C1 segment of cervical spinal cord (tissue), 14 donors: ENCODE measurements at regions not wholly inside any gene's neighbourhood (a gene's known extent, or its start where the extent isn't known, plus 50 kb on each side); places are given as distances from the start of the nearest gene placed in this dataset.
"Not testable (repeated sequence)": the region's sequence is repeated elsewhere in the genome, so short reads cannot be mapped to it uniquely, and the experiment has no call there.

Experiments
- DNase-seq, 14 donors: peaks; one replicate each; lab custom pipeline; 2025; lab: John Stamatoyannopoulos, UW

DNA sequence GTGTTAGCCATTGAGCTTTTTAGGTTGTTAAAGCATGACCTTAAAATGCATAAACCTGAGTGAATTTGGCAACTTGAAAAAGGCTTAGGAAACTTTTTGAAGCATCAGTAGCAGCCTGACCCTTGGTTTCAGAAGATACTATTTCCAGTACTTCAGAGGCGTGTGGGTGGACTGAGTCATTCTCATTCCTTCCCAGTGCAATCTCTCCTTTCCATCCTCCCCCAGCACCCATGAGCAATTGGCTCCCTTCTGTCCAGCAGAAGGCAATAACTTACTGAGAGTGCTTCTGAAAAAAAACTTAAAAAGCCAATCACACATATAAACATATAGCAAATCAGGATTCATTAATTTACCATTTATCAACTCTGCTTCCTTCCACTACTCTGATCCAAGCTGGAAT, 299.3 kb upstream of the STXBP6 start:
- DNase-seq = no peak

DNA sequence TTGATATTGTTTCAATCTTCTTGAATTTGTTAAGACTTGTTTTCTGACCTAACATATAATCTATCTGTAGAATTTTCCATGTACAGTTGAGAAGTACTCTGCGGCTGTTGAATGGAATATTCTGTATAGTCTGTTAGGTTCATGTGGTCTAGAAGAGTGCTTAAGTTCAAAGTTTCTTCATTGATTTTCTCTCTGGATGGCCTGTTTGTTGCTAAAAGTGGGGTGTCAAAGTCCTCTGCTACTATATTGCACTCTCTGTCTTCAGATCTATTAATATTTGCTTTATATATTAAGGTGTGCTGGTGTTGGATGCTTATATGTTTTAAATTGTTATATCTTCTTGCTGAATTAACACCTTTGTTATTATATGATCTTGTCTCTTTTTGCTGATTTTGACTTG, 290.9 kb upstream of the STXBP6 start:
- no peak for DNase-seq

DNA sequence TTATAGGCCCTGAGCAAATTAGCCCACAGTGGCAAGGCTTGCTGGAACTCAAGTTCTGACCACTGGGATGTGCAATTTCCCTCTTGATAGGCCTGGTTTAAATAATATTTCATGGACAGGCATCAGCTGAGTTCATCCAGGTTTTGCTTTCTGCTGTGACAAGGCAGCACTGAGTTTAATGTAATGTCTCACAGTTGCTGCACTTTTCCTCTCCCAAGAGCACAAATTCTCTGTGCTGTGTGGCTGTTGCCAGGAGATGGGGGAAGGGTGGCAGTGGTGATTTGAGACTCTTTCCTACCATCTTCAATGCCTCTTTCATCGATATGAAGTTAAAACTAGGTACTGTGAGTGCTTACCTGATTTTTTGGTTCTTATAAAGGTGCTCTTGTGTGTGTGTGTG, 272.8 kb upstream of the STXBP6 start:
- DNase-seq = no peak

DNA sequence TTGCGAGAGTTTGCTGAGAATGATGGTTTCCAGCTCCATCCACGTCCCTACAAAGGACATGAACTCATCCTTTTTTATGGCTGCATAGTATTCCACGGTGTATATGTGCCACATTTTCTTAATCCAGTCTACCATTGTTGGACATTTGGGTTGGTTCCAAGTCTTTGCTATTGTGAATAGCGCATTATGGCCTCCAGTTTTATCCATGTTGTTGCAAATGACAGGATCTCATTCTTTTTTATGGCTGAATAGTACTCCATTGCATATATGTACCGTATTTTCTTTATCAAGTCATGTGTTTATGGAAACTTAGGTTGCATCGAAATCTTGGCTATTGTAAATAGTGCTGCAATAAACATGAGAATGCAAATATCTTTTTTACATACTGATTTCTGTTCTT, 266.1 kb upstream of the STXBP6 start:
- DNase-seq = not testable (repeated sequence)

DNA sequence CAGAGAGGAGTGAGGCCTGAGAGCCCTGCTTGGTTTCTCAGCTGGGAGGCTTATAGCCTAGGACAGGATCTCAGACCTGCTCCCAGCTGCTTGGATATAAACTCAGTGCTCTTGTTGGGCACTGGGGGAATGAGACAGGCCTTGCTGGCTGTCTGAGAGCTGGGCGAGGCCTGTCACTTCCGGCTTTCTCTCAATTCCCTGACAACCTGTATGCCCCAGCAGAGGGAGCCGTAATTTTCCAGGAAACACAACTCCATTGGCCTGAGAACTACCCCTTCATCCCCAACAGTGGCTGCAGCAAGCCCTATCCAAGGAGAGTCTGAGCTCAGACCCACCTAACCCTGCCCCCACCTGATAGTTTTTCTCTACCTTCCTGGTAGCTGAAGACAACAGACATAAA, 258.3 kb upstream of the STXBP6 start:
- no peak for DNase-seq

DNA sequence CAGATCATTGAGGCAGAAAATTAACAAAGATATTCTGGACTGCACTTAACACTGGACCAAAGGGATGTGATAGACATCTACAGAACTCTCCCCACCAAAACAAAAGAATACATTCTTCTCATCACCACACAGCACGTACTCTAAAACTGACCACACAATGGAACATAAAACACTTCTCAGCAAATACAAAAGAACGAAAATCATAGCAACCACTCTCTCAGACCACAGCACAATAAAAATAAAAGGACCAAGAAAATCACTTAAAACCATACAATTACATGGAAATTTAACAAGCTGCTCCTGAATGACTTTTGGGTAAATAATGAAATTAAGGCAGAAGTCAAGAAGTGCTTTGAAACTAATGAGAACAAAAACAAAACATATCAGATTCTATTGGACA, 254.0 kb upstream of the STXBP6 start:
- DNase-seq = no peak

DNA sequence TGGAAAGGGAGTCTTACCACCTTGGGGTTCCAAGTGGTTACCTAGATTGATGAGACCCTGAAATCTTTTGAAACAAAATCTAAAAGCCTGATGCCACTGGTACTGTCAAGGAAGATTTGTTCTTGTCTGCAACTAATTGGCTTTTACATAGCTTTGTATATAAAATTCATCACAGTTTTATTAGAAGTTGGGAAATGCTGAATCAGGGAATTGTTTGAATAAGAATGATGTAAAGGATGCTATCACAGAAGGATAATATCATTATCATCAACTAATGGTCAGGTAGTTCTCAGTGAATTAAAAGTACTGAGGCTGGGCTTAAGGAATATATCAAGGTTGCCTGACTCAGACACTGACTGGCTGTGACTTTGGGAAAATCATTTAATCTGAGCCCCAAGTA, 248.3 kb upstream of the STXBP6 start:
- DNase-seq = no peak

DNA sequence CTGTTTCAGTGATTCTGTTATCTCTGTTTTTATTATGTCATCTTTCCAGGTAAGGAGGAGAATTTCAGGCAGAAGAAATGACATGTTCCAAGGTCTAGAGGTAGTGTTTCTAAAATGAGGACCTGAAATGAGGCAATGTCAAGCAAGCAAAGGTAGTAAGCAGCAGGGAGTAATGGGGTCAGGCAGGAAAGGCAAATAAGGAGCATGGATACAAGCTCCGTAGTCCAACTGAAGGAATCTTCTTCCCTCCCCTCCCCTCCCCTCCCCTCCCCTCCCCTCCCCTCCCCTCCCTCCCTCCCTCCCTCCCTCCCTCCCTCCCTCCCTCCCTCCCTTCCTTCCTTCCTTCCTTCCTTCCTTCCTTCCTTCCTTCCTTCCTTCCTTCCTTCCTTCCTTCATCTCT, 240.2 kb upstream of the STXBP6 start:
- DNase-seq = not testable (repeated sequence)

DNA sequence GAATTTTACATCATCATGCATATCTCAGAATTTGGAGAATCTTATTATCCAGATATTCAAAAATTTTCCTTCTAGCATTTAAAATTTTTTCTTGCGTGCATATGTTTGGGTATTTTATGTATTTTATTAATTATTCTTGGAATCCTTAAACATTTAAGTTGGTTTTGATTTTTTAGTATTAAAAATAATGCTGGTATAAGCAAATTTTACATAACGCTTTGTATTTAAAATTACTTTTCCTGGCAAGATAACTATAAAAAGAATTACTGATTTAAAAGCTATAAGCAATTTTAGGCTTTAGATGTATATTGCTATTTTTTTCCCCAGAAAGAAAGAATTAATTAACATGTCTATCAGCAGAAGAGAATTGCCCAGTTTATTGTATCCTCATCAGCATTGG, 224.6 kb upstream of the STXBP6 start:
- DNase-seq = no peak

DNA sequence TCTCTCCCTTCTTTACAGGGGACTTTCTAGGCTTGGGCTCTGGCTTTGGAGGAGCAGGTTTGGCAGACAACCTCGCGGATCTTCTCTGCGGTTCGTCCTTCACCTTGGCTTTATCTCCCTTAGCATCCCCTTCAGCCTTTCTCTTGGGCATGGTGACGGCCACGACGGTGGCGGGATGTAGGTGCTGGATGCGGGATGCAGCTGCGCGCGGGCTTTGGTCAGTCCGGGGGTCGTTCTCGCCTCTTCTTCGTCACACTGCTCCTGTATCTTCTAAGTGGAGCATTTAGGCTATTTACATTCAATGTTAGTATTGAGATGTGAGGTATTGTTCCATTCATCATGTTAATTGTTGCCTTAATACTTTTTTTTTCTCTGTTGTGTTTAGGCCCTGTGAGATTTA, 217.2 kb upstream of the STXBP6 start:
- no peak for DNase-seq

DNA sequence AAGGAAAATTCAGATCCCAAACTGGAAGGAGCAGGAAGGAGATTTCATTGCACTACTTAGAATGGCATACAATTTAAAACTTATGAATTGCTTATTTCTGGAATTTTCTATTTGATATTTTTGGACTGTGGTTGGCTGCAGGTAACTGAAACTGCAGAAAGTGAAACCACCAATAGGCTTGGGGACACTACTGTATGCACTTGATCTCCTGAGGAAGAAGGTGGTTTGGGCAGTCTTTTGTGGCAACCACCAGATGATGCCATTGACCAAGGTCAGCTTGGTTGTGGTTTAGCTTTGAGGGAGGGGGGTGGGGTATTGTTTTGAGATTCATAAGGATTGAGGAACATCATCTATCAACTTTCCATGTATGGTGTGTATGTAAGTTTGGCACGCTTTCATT, 209.5 kb upstream of the STXBP6 start:
- DNase-seq = no peak

DNA sequence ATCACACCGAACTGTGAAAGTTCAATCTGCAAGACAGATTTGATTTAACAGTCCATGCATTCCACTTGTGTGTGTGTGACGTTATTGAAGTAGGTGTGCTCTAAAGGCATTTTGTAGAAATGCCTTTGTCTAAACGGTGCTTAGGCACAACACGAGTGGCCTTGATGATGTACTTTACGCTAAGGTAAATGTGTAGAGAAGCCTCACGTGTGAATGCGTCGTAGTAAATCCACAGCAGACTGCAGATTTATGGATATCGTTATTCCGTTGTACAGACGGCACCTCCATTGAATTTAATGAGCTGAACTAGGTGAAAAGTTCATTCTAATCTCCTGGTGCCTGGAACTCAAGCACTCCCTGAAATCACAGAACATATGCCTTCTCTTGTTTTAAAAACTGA, 202.8 kb upstream of the STXBP6 start:
- no peak for DNase-seq

DNA sequence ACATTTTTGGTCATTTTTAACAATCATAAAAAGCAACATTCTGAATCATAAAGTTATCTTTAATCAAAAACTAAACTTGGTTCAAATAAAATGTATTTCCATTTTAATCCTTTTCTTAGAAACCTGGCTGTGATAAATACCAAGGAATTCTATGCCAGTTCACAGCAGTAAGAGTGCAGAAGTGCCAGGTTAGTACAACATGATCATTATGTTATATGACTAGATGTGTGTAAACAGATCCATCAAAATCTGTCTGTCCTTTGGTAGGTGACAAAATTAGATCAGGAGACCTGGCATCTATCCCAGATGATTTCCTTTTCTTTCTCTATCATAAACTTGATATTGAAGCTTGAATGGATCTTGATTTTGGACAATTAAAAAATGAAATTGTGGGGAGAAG, 200.6 kb upstream of the STXBP6 start:
- no peak for DNase-seq

DNA sequence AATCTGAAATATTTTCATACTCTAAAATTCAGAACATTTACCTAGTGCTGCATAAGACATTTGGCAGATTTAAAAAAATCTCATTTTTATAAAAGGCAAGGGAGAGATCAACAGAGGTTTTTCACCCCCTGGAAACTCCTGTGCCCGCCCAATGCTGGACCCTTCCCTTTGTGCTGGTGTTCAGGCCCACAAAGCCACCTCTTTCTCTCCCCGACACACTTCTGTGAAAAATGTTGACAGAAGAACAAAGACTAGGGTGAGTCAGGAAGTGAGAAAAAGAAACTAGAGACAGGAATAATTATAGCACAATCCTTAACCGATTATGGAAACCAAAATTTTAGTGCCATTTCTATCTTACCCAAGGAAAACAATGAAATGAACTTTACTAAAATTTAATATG, 197.7 kb upstream of the STXBP6 start:
- DNase-seq = no peak

DNA sequence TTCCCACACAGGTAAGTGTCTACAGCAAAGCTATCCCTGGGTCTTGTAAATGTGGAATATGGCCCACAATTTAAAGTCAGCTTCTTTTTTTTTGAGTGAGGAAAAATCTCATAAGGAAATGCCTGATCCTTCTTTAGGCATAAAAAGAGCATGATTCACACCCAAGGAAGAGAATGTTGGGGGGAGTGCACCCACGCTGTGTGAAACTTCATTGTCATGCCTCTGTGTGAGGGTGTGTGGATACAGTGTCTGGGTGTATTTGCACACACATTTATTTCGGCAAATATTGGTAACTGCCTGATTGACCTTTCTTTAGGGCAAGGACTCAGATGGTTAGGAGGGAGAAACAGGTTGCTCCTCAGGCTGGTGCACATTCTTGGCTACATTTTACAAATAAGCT, 196.8 kb upstream of the STXBP6 start:
- DNase-seq = no peak

DNA sequence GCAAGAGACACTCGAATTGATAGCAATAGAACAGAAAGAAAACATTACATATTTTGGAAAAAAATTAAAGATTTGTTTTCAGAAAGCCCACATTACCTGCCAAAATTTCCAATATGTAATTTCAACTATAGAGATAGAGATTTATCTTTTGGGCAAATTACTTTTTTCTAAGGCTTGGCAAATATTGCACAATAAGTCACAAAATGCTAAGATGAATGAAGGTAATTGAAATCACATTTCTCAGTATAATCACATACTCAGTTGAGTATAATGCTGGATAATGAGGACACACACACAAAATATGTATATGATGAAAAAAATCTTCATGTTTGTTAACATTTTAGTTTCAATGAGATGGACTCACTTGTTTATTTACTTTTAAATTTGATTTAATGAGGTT, 189.2 kb upstream of the STXBP6 start:
- DNase-seq = no peak

DNA sequence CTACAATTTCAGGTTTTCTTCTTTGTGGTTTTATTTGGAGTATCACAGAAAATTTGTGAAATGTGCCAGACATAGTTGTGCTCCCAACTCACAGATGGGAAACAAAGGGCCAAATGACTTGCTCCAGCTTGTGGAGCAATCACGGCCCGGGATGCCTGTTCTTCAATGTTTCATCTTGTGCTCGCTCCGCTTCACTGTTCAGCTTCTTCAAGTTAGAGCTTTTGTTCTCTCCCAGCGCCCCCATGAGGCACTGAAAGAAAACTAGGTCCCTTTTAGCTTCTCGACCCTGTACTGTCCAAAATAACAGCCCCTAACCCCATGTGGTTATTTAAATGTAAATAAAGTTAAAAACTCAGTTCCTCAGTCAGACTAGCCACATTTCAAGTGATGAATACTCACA, 187.9 kb upstream of the STXBP6 start:
- peak in 2 of 14 donors; percentile 1 to 2 for DNase-seq

DNA sequence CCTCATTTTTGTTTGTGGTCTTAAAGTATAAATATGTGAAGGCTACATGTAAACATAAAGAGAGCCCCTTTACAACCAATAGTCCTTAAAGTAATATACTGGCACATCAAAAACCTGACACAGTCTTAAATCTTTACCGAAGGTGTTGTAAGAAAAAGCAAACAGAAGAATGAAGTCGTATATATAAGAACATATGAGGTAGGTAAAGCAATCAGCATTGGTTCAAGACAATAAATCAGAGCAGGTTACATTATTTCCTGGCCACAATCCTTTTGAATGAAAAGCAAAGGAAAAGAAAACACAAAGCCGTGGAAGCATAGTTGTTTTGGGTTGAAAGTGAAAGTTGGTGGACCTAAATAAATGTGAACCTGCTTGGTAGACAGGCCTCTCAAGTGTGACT, 183.7 kb upstream of the STXBP6 start:
- DNase-seq = no peak

DNA sequence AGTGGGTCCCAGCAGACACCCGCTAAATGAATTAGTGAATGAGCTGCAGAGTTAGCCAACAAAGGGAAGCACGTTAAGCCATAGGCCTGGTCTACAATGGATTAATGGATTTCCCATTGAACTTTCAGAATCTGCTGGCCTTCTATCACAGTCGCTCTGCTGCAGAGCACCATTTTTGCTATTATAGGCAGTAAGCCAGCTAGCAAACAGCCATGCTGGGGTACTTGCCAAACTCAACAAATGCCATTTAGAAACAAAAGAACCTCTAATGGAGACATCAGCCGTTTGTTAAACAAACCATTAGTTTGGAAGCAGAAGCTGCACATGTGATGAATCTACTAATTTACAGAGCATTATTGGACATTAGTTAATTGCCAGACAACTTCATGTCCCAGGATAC, 181.1 kb upstream of the STXBP6 start:
- peak in 2 of 14 donors; percentile 3 to 7 for DNase-seq

DNA sequence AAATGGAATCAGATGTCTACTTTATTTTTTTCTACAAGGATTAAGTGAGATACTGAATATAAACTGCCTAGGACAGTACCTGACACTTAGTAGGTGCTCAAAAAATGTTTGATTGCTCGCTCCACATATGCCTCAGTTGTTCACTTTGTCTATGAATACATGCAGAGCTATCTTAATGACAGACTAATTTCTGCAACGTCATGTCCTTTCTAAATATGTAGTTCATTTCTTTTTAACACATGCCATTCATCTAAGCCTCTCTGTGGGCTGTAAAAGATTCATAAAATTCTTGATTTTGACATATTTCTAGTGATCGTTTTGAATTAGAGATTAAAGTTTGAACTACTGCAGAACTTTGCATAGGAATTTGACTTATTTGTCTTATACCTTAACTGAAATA, 176.3 kb upstream of the STXBP6 start:
- no peak for DNase-seq

DNA sequence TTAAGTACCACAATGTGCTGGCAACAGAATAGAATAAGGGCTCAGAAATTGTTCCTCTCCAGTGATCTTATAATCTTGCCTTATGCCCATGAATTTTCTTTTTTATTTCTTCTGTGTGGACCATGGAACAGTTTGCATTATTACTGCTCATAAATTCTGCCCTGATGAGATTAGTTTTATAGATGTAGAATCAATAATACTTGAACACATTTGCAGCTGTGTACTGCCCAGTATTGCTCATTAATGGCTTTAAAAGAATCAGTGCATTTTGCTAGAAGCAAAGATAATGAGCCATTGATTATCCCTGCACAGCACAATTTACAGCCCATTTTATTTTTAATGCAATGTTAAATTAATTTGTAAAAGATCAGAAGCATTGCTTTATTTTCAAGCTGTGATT, 172.3 kb upstream of the STXBP6 start:
- DNase-seq = no peak

DNA sequence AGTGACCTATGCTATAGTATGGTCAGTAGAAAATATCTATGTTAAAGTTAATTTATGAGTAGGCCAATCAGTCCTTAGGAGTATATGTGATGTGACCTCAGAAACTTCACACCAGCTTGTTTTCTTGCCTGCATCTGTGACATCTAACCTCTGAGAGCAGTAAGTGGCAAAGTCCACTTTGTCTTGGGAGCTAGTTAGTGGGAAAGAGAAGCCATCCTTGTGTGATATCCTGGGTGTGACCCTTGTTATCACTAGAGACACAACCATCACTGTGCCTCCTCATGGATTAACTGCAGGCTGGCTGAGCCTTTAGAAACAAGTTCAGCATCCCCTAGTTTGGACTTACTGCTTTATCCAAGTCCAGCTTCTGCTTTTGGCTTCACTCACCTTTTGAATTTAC, 170.6 kb upstream of the STXBP6 start:
- no peak for DNase-seq

DNA sequence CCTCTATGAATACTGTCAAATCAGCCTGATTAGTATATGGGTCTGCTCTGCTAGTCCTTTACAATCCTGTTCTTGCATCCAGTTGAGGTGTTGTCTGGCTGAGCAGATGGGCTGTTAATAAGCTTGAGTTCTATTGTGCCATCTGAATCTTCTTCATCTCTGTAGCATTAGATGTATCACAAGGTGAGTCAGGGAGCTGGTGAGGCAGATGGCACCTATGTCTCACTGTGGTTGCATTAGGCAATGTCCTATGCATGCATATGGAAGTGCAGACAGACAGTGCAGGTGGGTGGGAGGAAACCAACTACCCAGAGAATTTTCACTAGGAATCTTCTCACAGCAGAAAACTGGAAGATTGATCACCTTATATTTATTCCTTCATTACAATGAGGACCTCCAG, 165.7 kb upstream of the STXBP6 start:
- no peak for DNase-seq

DNA sequence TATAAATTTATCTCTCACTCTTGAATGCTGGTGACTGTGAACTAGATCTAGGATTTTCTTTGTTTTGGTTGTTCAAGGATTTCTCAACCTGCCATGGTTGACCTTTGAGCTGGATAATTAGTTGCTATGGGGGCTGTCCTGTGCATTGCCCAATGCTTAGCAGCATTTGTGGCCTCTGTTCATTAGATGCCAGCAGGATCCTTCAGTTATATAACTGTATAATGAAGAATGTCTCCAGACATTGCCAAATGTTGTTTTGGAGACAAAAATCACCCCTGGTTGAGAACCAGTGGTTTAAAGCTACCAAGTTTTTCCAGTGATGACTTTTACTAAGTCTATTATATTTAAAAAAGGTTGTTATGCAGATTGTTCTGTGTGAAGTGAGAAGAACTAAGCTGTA, 147.9 kb upstream of the STXBP6 start:
- no peak for DNase-seq

DNA sequence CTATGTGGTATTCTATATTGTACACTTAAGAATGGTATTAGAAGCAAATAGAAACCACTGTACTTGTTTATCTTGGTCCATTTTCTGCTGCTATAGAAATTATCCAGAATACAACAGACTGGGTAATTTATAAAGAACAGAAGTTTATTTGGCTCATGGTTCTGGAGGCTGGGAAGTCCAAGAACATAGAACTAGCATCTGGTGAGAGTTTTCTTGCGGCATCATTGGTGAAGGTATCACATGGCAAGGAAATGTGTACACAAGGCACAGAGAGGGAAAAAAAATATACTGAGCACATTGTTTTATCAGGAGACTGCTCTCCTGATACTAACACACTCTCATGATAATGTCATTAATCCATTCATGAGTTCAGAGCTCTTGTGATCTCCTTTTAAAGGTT, 130.3 kb upstream of the STXBP6 start:
- no peak for DNase-seq
